T-cell (primary cell): ENCODE measurements at regions not wholly inside any gene's neighbourhood (a gene's known extent, or its start where the extent isn't known, plus 50 kb on each side); places are given as distances from the start of the nearest gene placed in this dataset.

Experiments used
- ATAC-seq, 4 experiments: fragments of 200-7000 bp in 3 of 4; fragments of 150-1000 bp in 1 of 4; cut with Tn5 transposase; replicated peaks in 1 of 4; 1 replicate in 3 of 4; 2 replicates in 1 of 4; pipeline ENCODE4 v1.10.0; 2021; ENCODE audit warnings: moderate library complexity in 3 of 4, mild to moderate bottlenecking in 2 of 4, moderate number of reproducible peaks in 1 of 4
- CTCF ChIA-PET, 2 donors: fragments of 300-600 bp; sonication (Branson Sonifier 250); formaldehyde crosslinking; loops; one replicate each; lab custom pipeline; 2022; ENCODE audit warnings: antibody characterized with exemption in 2 of 2; lab: Charles Lee
- POLR2A ChIA-PET, 2 donors: fragments of 300-600 bp; sonication (Branson Sonifier 250); formaldehyde crosslinking; loops; one replicate each; lab custom pipeline; 2022; ENCODE audit warnings: antibody characterized with exemption in 2 of 2; lab: Charles Lee
- DNase-seq, 35 experiments: peaks; one replicate each; pipeline versions ENCODE4 v3.0.0 to v3.0.0-alpha.2; 2013 to 2023
- H3K27ac ChIP-seq: one replicate; pipeline ENCODE4 v1.5.1; 2013; ENCODE audit warnings: low read length
- H3K27me3 ChIP-seq, 2 experiments: replicated peaks in 1 of 2; 1 replicate in 1 of 2; 2 replicates in 1 of 2; pipeline versions ENCODE4 v1.6.1 to v1.7.0; 2013; ENCODE audit warnings: low read length in 1 of 2, mixed read lengths in 1 of 2; ENCODE audit not compliant: control insufficient read depth in 2 of 2, insufficient read depth in 2 of 2; ENCODE audit errors: extremely low read depth in 1 of 2
- H3K36me3 ChIP-seq, 2 donors: 1 replicate in 1 of 2; 2 replicates in 1 of 2; pipeline versions ENCODE4 v1.6.1 to v1.7.0; 2013; ENCODE audit warnings: low read length in 1 of 2; ENCODE audit not compliant: control insufficient read depth in 2 of 2, insufficient read depth in 1 of 2; ENCODE audit errors: extremely low read depth in 1 of 2
- H3K4me1 ChIP-seq, 2 experiments: 1 replicate in 1 of 2; 2 replicates in 1 of 2; pipeline versions ENCODE4 v1.6.1 to v1.7.0; 2013; ENCODE audit warnings: low read length in 2 of 2, mixed read lengths in 1 of 2; ENCODE audit not compliant: insufficient read depth in 2 of 2, control insufficient read depth in 1 of 2; ENCODE audit errors: extremely low read depth in 1 of 2
- H3K4me3 ChIP-seq, 2 donors: 1 replicate in 1 of 2; 2 replicates in 1 of 2; pipeline versions ENCODE4 v1.5.1 to v1.7.0; 2013; ENCODE audit warnings: mild to moderate bottlenecking in 2 of 2, low read length in 1 of 2, moderate library complexity in 1 of 2; ENCODE audit not compliant: control insufficient read depth in 1 of 2; ENCODE audit errors: extremely low read depth in 1 of 2
- H3K9me3 ChIP-seq: 2 replicates; pipeline ENCODE4 v1.7.0; 2013
- H3K27ac Mint-ChIP-seq, 2 donors: one replicate each; pipeline ENCODE4 v1.8.0; 2020 to 2021; ENCODE audit warnings: mild to moderate bottlenecking in 2 of 2, mixed read lengths in 2 of 2
- H3K27me3 Mint-ChIP-seq, 2 donors: one replicate each; pipeline ENCODE4 v1.8.0; 2021 to 2022; ENCODE audit warnings: mixed read lengths in 2 of 2
- H3K36me3 Mint-ChIP-seq: one replicate; pipeline ENCODE4 v1.8.0; 2021; ENCODE audit warnings: mixed read lengths
- H3K4me1 Mint-ChIP-seq, 3 donors: one replicate each; pipeline ENCODE4 v1.8.0; 2020 to 2022; ENCODE audit warnings: mixed read lengths in 3 of 3, mild to moderate bottlenecking in 1 of 3
- H3K4me3 Mint-ChIP-seq, 3 donors: one replicate each; pipeline ENCODE4 v1.8.0; 2020 to 2022; ENCODE audit warnings: mild to moderate bottlenecking in 3 of 3, mixed read lengths in 3 of 3, moderate library complexity in 3 of 3
- H3K9me3 Mint-ChIP-seq, 3 donors: one replicate each; pipeline ENCODE4 v1.8.0; 2020 to 2022; ENCODE audit warnings: mixed read lengths in 3 of 3
- WGBS: methylation state at CpG from one replicate; pipeline ENCODE4 v1.1.5; 2013; ENCODE audit warnings: missing lambda C conversion rate; ENCODE audit not compliant: insufficient coverage; 5-methylcytosine and 5-hydroxymethylcytosine counted together

- no peak overlapping the region for H3K4me3 Mint-ChIP-seq
- Histone ChIP-seq H3K36me3 (no peaks in the 10 kb centered on the region), H3K4me1 (peaks cover 0 to 3% of the 10 kb centered on the region in 2 experiments), H3K27ac (no peak overlapping the region), H3K9me3 (no peaks in the 10 kb centered on the region), H3K4me3 (no peak overlapping the region), H3K27me3 (peaks cover 0 to 4% of the 10 kb centered on the region in 2 experiments)
- WGBS: no CpG with 5 or more reads among the region's 1 CpG
- POLR2A ChIA-PET: no interaction called here
- peaks cover 2% of the 10 kb centered on the region for H3K36me3 Mint-ChIP-seq
- DNase-seq (no peak), ATAC-seq (no peak)
- CTCF ChIA-PET: no interaction called here
- H3K9me3 Mint-ChIP-seq: no peaks in the 10 kb centered on the region
- H3K27ac Mint-ChIP-seq: no peak overlapping the region
- H3K4me1 Mint-ChIP-seq: peaks cover 4 to 18% (median 17%) of the 10 kb centered on the region in 3 donors
- H3K27me3 Mint-ChIP-seq: peaks cover 0 to 1% of the 10 kb centered on the region in 2 donors
Measured at GRCh38 chr12:19692566-19692965, 253.3 kb downstream of the AEBP2 start.

DNA sequence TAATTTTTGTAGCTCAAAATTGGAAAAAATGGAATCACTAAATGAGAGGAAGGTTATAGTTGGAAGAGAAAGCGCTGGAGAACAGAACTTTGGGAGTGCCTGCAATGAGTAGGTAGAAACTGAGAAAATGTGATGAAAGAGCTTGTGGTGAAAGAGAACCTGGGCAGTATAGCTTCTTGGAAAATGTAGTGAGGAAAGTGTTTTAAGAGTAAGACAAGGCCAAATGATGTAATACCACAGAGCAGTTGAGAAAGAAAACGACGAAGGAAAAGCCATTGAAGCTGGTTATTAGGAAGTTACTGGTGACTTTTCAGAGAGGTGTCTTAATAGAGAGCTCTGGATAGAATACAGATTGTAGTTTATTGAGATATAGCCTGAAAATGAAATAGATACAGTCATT lies 255.3 kb downstream of the AEBP2 start:
- 58% methylated on average over 3 of the region's 3 CpGs for WGBS
- H3K4me3 Mint-ChIP-seq: no peak overlapping the region
- no peak for DNase-seq
- Histone ChIP-seq H3K27ac (no peak overlapping the region), H3K4me3 (no peak overlapping the region), H3K4me1 (peaks cover 0 to 3% of the 10 kb centered on the region in 2 experiments), H3K9me3 (no peaks in the 10 kb centered on the region), H3K36me3 (no peaks in the 10 kb centered on the region), H3K27me3 (peaks cover 0 to under 1% of the 10 kb centered on the region in 2 experiments)
- H3K36me3 Mint-ChIP-seq: peaks cover 2% of the 10 kb centered on the region
- H3K27me3 Mint-ChIP-seq: peaks cover 0 to 1% of the 10 kb centered on the region in 2 donors
- no peaks in the 10 kb centered on the region for H3K9me3 Mint-ChIP-seq
- peaks cover 4 to 18% (median 17%) of the 10 kb centered on the region in 3 donors for H3K4me1 Mint-ChIP-seq
- no peak for ATAC-seq
- POLR2A ChIA-PET: no interaction called here
- CTCF ChIA-PET: no interaction called here
- no peak overlapping the region for H3K27ac Mint-ChIP-seq

DNA sequence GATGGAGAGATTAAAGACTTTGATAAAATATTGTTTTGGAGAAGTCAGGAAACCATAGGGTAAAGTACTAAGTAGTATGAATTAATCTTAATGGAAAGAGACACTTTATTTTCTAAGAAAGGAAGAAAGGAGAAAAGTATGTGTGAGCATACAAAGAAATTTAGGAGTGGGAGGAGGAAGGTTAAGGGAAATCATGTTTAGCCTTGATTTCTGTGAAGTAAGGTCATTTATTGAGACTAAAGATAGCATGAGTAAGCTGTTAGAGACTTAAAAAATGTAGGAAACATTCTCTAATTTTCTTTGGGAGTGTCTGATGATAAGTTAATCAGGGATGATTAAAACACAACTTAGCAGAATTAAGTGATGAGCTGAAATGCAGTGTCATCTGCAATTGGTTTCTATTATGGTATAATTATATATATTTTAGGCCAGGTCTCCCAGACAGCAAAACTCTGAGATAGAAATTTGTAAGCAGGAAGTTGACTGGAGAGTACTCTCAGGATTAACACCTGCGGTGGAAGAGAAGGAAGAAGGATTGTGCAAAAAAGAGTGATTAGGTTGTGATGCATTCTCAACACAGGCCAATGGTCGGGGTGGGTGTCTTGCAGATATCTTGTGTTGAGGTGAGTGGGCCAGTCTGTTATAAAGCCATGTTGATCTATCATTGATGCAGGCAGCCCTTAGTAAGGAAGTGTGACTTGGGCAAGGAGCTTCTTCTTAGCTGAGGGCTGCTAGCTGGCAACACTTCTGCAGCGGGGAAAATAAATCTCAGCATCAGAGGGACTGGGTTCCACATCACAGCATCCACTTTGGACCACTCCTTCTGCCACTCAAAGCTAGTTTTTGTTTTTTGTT lies 256.2 kb downstream of the AEBP2 start:
- ATAC-seq (no peak), DNase-seq (no peak)
- Mint-ChIP-seq H3K4me3 (no peak overlapping the region), H3K9me3 (peaks cover 0 to 2% (median 0%) of the 10 kb centered on the region in 3 donors), H3K4me1 (peaks cover 4 to 18% (median 17%) of the 10 kb centered on the region in 3 donors), H3K27me3 (no peaks in the 10 kb centered on the region), H3K27ac (no peak overlapping the region), H3K36me3 (peaks cover 2% of the 10 kb centered on the region)
- H3K9me3 ChIP-seq: no peaks in the 10 kb centered on the region
- no peaks in the 10 kb centered on the region for H3K36me3 ChIP-seq
- no peak overlapping the region for H3K4me3 ChIP-seq
- WGBS: 57% methylated on average over 3 of the region's 3 CpGs
- peaks cover 0 to 3% of the 10 kb centered on the region in 2 experiments for H3K4me1 ChIP-seq
- POLR2A ChIA-PET: no interaction called here
- CTCF ChIA-PET: interaction anchor here in 1 of 2 donors (0.6 kb wide), 1 partner anchor 1192 kb away, joined by 3 read pairs; no protein-coding TSS in a partner anchor
- H3K27ac ChIP-seq: no peak overlapping the region
- peaks cover 0 to 3% of the 10 kb centered on the region in 2 experiments for H3K27me3 ChIP-seq

- DNase-seq (no peak), ATAC-seq (no peak)
- peaks cover 0 to 2% (median 0%) of the 10 kb centered on the region in 3 donors for H3K4me1 Mint-ChIP-seq
Measured at GRCh38 chr12:19700969-19701368, 261.7 kb downstream of the AEBP2 start.

DNA sequence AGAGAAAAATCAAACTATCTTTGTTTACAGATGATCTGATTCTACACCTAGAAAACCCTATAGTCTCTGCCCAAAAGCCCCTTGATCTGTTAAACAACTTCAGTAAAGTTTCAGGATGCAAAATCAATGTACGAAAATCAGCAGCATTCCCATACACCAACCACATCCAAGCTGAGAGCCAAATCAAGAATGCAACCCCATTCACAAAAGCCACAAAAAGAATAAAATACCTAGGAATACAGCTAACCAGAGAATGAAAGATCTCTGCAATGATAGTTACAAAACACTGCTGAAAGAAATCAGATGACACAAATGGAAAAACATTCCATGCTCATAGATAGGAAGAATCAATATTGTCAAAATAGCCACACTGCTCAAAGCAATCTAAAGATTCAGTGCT lies 265.7 kb downstream of the AEBP2 start:
- no peak for DNase-seq
- Mint-ChIP-seq H3K4me3 (no peak overlapping the region), H3K4me1 (no peaks in the 10 kb centered on the region), H3K36me3 (peaks cover 4% of the 10 kb centered on the region), H3K9me3 (peaks cover 36 to 61% (median 54%) of the 10 kb centered on the region in 3 donors), H3K27me3 (peaks cover 0 to 4% of the 10 kb centered on the region in 2 donors), H3K27ac (no peak overlapping the region)
- Histone ChIP-seq H3K4me1 (no peaks in the 10 kb centered on the region), H3K36me3 (no peaks in the 10 kb centered on the region), H3K9me3 (no peaks in the 10 kb centered on the region), H3K27me3 (peaks cover 0 to 12% of the 10 kb centered on the region in 2 experiments), H3K27ac (no peak overlapping the region), H3K4me3 (no peak overlapping the region)
- ChIA-PET POLR2A (no interaction called here), CTCF (no interaction called here)
- ATAC-seq: no peak
- WGBS: 91% methylated on average over 1 of the region's 1 CpG

More at GRCh38 chr12:19700969-19701368, 261.7 kb downstream of the AEBP2 start:
- WGBS: 71% methylated on average over 3 of the region's 4 CpGs
- no peak overlapping the region for H3K27ac Mint-ChIP-seq
- Histone ChIP-seq H3K4me1 (no peaks in the 10 kb centered on the region), H3K4me3 (no peak overlapping the region), H3K9me3 (no peaks in the 10 kb centered on the region), H3K27ac (no peak overlapping the region), H3K36me3 (no peaks in the 10 kb centered on the region), H3K27me3 (peaks cover 0 to 12% of the 10 kb centered on the region in 2 experiments)
- peaks cover 0 to 4% of the 10 kb centered on the region in 2 donors for H3K27me3 Mint-ChIP-seq
- H3K36me3 Mint-ChIP-seq: peaks cover 4% of the 10 kb centered on the region
- ChIA-PET POLR2A (interaction anchor here in 1 of 2 donors (0.6 kb wide), 1 partner anchor 362 kb away, joined by 3 read pairs; no protein-coding TSS in a partner anchor), CTCF (no interaction called here)
- no peak overlapping the region for H3K4me3 Mint-ChIP-seq
- peaks cover 22 to 40% (median 39%) of the 10 kb centered on the region in 3 donors for H3K9me3 Mint-ChIP-seq

DNA sequence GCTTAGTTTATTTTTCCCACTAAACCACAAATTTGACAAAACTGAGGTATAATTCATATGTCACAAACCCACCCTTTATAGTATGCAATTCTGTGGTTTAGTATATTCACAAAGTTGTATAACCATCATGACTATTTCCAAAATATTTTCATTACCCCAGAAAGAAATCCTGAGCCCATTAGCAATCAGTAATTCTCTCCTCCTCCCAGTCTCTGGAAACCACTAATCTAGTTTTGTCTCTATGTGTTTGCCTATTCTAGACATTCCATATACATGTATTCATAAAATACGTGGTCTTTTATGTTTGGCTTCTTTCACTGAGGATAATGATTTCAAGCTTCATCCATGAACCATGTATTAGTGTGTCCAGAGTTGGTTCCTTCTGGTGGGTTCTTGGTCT lies 267.6 kb downstream of the AEBP2 start:
- Mint-ChIP-seq H3K4me1 (no peaks in the 10 kb centered on the region), H3K9me3 (peaks cover 36 to 56% (median 48%) of the 10 kb centered on the region in 3 donors), H3K36me3 (peaks cover 4% of the 10 kb centered on the region), H3K4me3 (no peak overlapping the region), H3K27ac (no peak overlapping the region), H3K27me3 (peaks cover 0 to 4% of the 10 kb centered on the region in 2 donors)
- Histone ChIP-seq H3K27me3 (no peaks in the 10 kb centered on the region), H3K4me3 (no peak overlapping the region), H3K27ac (no peak overlapping the region), H3K9me3 (no peaks in the 10 kb centered on the region), H3K36me3 (no peaks in the 10 kb centered on the region), H3K4me1 (no peaks in the 10 kb centered on the region)
- WGBS: no CpG with 5 or more reads among the region's 1 CpG
- CTCF ChIA-PET: no interaction called here
- POLR2A ChIA-PET: no interaction called here
- ATAC-seq: no peak
- DNase-seq: no peak
